Panc1 (cell line): ENCODE measurements at regions not wholly inside any gene's neighbourhood (a gene's known extent, or its start where the extent isn't known, plus 50 kb on each side); places are given as distances from the start of the nearest gene placed in this dataset.

Experiments used
- ATAC-seq: fragments of 200-7000 bp; cut with Tn5 transposase; 2 replicates; pipeline ENCODE4 v1.9.1; 2020; ENCODE audit warnings: mild to moderate bottlenecking, moderate library complexity
- BruUV-seq: library from RNA; stranded (reverse); fragments of 400-500 nt; replicated peaks from 2 replicates; lab custom pipeline; 2021; lab: Mats Ljungman, UMichigan
- CTCF ChIA-PET: fragments of 300-600 bp; sonication (Branson Sonifier 250); formaldehyde crosslinking; loops from one replicate; lab custom pipeline; 2022; ENCODE audit warnings: antibody characterized with exemption; lab: Charles Lee
- POLR2A ChIA-PET: fragments of 300-600 bp; sonication (Branson Sonifier 250); formaldehyde crosslinking; loops from one replicate; lab custom pipeline; 2022; ENCODE audit warnings: antibody characterized with exemption; lab: Charles Lee
- DNase-seq: peaks from one replicate; pipeline ENCODE4 v3.0.0-alpha.2; 2010; ENCODE audit warnings: low read depth, low spot score
- H3K27ac ChIP-seq: 2 replicates; pipeline ENCODE4 v1.5.1; 2011; ENCODE audit warnings: mild to moderate bottlenecking, low read length, inconsistent platforms
- H3K27me3 ChIP-seq: fragments of 200-500 bp; sonication (Bioruptor generic); 2 replicates; pipeline ENCODE4 v1.6.0; 2014; ENCODE audit warnings: low read length, inconsistent platforms; ENCODE audit not compliant: control insufficient read depth, insufficient read depth
- H3K36me3 ChIP-seq: fragments of 200-500 bp; sonication (Bioruptor generic); 2 replicates; pipeline ENCODE4 v1.5.1; 2014; ENCODE audit warnings: inconsistent platforms, mild to moderate bottlenecking, low read length, moderate library complexity; ENCODE audit not compliant: control insufficient read depth, insufficient read depth
- H3K4me1 ChIP-seq: 2 replicates; pipeline ENCODE4 v1.5.1; 2011; ENCODE audit warnings: inconsistent platforms, mild to moderate bottlenecking, low read length, moderate library complexity; ENCODE audit not compliant: control insufficient read depth, insufficient read depth
- H3K4me3 ChIP-seq, 2 experiments: 2 replicates each; pipeline ENCODE4 v1.5.1; 2011 to 2012; ENCODE audit warnings: low read depth in 2 of 2, low read length in 2 of 2, mild to moderate bottlenecking in 2 of 2, inconsistent platforms in 1 of 2, moderate library complexity in 1 of 2
- H3K9me3 ChIP-seq: fragments of 200-500 bp; sonication (Bioruptor generic); 2 replicates; pipeline ENCODE4 v1.5.1; 2014; ENCODE audit warnings: low read depth, mild to moderate bottlenecking, inconsistent platforms, low read length, moderate library complexity; ENCODE audit not compliant: control insufficient read depth, insufficient read depth
- CTCF ChIP-seq: fragments of 450-650 bp; IDR thresholded peaks from 2 replicates; pipeline ENCODE4 v1.5.1; 2017; ENCODE audit warnings: mild to moderate bottlenecking
- POLR2AphosphoS5 ChIP-seq: IDR thresholded peaks from 2 replicates; pipeline ENCODE4 v1.6.1; 2012; ENCODE audit warnings: mild to moderate bottlenecking, low read depth, low read length, moderate library complexity
- REST ChIP-seq, 2 experiments: IDR thresholded peaks; 2 replicates each; pipeline ENCODE4 v1.6.1; 2011 to 2012; ENCODE audit warnings: low read depth in 2 of 2, control low read depth in 1 of 2, low read length in 1 of 2, mild to moderate bottlenecking in 1 of 2, moderate library complexity in 1 of 2; ENCODE audit not compliant: insufficient read depth in 1 of 2
- SIN3A ChIP-seq: IDR thresholded peaks from 2 replicates; pipeline ENCODE4 v1.6.1; 2012; ENCODE audit warnings: low read depth, mild to moderate bottlenecking, low read length, moderate library complexity, borderline replicate concordance; ENCODE audit not compliant: insufficient read depth
- TCF7L2 ChIP-seq: IDR thresholded peaks from 2 replicates; pipeline ENCODE4 v1.6.1; 2011; ENCODE audit warnings: mild to moderate bottlenecking, low read depth, low read length, inconsistent platforms
- in situ Hi-C: cut with HindIII; loops from 2 replicates; pipeline ENCODE4 v1.10.0; 2016; ENCODE audit warnings: low sequenced_read_pairs, low pct_unique_long_range_greater_than_20kb
- intact Hi-C: fragments of 100-400 bp; cut with micrococcal nuclease; formaldehyde crosslinking; loops from one replicate; pipeline ENCODE4 v1.10.0; 2022; ENCODE audit not compliant: unreplicated experiment

- Histone ChIP-seq H3K27me3 (no peaks in the 10 kb centered on the region), H3K4me3 (no peak overlapping the region), H3K9me3 (no peaks in the 10 kb centered on the region), H3K27ac (no peak overlapping the region), H3K4me1 (no peaks in the 10 kb centered on the region), H3K36me3 (no peaks in the 10 kb centered on the region)
- ChIA-PET POLR2A (no interaction called here), CTCF (no interaction called here)
- BruUV-seq, result no TSS peak
- no peak for DNase-seq
- no peak for ATAC-seq
- no peak for TF ChIP-seq TCF7L2
- TF ChIP-seq CTCF, result no peak
- TF ChIP-seq SIN3A, result no peak
- no peak for TF ChIP-seq POLR2AphosphoS5
- TF ChIP-seq REST (IDR thresholded peaks at IDR 0.05; ENCODE audit: insufficient read depth in 1 of 2, low read depth in 2 of 2, low read length in 1 of 2), result no peak
- intact Hi-C loops (no loop called here), in situ Hi-C loops (no loop called here)
These were observed 853.2 kb upstream of the B3GALT2 start for GRCh38 chr1:194039578-194039977.

GRCh38 chr1:194033646-194034045 is 847.2 kb upstream of the B3GALT2 start:
- ATAC-seq, result no peak
- intact Hi-C loops (no loop called here), in situ Hi-C loops (no loop called here)
- no peaks in the 10 kb centered on the region for H3K9me3 ChIP-seq
- no TSS peak for BruUV-seq
- TF ChIP-seq TCF7L2 (no peak), REST (IDR thresholded peaks at IDR 0.05; ENCODE audit: insufficient read depth in 1 of 2, low read depth in 2 of 2, low read length in 1 of 2) (no peak), SIN3A (no peak), POLR2AphosphoS5 (no peak), CTCF (no peak)
- H3K27ac ChIP-seq, result no peak overlapping the region
- H3K4me1 ChIP-seq, result no peaks in the 10 kb centered on the region
- H3K36me3 ChIP-seq, result no peaks in the 10 kb centered on the region
- no peak for DNase-seq
- ChIA-PET CTCF (no interaction called here), POLR2A (no interaction called here)
- H3K27me3 ChIP-seq, result no peaks in the 10 kb centered on the region
- H3K4me3 ChIP-seq, result no peak overlapping the region
